ENCODE measurements at regions not wholly inside any gene's neighbourhood (a gene's known extent, or its start where the extent isn't known, plus 50 kb on each side); places are given as distances from the start of the nearest gene placed in this dataset.

GRCh38 chr2:16313235-16313975 lies 352.2 kb downstream of the CYRIA start:
- DNase-seq: no peak

- no peak for DNase-seq
Measured at GRCh38 chr2:16312771-16313170, 352.9 kb downstream of the CYRIA start.

DNA sequence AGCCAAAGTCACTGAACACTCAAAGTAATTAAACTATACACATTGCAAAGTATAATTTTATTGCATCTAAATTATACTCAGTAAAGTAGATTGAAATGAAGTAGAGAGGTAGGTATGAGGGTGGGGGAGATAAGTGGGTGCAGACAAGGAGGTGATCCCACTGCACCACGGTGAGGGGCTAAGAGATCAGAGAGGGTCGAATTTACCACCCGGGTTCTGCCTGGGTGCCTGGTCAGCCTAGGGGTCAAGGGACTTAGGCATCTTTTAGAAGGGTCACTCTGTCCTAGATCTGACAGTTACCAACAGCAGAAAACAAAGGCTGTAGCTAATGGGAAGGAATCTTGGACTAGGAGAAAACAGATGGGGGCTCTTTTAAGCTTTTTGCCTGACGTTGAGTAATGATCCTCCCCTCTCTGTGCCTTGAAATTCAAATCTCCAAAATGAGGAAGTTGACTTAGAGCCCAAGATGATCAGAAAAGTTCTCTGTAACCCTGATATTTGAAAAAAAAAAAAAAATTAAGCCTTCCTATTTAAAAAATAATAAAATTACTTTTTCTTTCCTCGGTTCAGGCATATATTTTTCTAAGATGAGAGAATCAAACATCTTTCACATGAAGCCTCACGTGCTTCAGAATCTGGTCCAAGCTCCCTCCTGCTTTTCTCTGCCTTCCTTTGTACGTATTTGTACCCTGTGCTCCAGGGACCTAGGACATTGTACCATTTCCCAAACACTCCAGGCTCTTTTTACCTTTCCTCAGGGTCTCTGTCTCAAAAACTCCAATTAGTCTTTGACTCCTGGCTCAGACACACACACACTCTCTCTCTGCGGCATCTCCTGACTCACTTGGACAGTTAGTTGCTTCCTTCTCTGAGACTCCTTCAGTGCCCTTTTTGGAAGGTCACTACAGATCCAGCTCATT lies 353.9 kb downstream of the CYRIA start:
- no peak for DNase-seq

GRCh38 chr2:16308816-16309215 lies 356.8 kb downstream of the CYRIA start:
- DNase-seq: no peak

GRCh38 chr2:16304876-16305590 lies 360.6 kb downstream of the CYRIA start:
- no peak for DNase-seq

DNA sequence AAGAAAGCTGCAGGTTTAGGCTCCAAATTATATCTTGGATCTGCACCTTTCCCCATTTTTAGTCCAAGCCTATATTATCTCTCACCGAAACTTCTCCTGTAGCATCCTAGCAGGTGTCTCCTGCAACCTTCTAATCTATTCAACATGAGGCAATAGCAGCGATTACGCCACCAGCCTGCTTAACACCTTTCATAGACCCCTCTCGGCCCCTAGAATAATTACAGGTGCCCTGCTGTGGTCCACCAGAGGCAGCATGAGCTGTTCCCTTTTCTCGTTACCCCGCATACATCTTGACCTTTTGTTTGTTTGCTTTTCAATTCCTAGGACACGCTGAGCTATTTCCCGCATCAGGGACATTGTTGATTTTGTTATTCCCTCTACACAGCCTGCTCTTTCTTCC lies 361.9 kb downstream of the CYRIA start:
- no peak for DNase-seq

- no peak for DNase-seq
Measured at GRCh38 chr2:16303273-16303577, 362.4 kb downstream of the CYRIA start.

DNA sequence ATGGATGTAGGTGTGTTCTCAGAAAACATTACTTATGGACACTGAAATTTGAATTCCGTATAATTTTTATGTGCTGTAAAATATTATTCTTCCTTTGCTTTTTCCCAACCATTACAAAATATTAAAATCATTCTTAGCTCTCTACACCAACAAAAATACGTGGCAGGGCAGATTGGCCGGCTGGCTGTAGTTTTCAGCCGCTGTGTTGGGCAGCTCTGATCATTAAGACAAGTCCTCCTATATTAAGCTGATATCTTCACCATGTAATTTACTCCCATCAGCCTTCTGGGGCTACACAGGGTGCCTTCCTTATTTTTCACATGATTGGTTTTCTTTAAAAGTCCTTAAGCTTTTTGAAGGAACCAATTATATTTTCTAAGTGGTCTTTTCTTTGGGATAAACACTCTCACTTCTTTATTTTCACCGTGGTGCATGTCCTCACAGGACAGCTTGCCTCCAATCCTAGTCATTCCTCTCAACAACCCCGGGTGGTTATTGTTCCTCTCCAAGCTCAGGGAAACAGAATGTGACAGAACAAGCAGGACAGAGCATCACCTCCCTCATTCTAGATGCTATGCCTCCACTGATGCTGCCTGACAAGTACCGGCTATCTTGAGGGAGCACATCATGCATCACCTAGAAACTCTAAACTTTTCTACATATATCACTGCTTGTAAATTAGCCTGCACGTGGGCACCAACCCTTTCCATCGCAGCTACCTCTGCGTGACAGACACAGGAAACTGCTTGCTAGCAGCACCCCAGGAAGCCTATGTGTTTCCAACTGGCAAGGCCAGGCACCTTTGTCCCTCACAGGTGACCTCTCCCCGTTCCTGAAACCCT lies 362.3 kb downstream of the MYCN start:
- DNase-seq: no peak

GRCh38 chr2:16301961-16302360 lies 361.6 kb downstream of the MYCN start:
- no peak for DNase-seq

DNA sequence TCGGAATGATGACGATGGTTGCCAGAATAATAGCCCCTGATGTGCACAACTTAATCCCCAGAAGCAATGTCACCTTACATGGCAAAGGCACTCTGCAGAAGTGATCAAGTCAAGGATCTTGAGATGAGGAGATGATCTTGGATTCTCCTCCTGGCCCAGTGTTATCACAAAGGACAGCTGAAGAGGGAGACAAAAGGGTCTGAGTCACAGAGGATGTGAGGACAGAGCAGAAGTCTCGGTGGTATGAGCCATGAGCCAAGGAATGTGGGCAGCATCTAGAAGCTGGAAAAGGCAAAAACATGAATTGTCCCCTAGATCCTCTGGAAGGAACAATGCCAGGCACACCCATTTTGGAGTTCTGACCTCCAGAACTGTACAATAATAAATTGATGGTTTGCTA lies 358.5 kb downstream of the MYCN start:
- no peak for DNase-seq

- DNase-seq: no peak
Measured at GRCh38 chr2:16296331-16297250, 356.2 kb downstream of the MYCN start.

DNA sequence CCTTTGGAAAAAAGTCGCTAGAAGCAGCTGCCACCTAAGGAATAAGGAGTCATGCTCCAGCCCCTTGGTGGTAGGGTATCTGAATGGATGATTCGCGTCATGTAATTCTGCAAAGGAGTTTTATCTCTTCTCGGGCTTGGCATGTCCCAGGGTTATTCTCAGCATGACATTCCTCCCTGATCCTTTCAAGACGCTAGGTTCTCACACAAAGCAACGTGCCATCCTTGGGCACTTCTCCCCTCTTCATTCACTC lies 355.6 kb downstream of the MYCN start:
- no peak for DNase-seq

DNA sequence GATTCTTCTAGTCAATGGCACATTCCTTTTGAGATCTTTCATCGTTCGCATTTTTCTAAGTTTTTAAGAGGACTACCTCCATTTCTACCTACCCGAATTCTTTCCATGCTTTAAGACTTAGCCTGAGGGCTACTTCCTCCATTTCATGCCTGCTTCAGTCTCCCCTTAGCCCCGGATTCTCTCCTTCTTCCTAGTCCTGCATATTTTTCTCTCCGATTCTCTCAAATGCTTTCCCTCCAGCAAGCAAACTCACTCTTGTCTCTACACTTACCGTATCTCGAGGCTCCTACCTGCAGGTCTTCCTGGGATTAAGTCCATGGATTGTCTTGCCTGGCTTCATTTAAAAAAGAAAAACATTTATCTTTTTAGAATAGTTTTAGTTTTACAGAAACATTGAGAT lies 354.4 kb downstream of the MYCN start:
- DNase-seq: no peak

DNA sequence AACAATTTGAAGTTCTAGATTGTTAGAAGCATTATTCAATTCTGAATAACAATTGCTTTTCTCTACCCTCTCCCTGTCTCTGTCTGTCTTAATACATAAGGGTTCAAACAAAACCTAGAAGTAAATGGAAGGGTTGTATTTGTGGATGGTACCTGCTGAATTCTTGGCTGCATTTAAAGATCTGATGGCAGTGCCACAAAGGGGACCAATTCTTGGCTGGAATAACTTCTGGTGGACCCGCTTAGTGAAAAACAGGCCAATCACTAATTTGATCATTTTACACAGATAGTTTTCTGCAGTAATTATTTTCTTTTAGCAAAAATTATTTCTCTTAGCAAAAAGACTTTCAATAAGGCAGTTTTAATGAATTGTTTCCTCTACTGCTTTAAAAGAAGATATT lies 353.5 kb downstream of the MYCN start:
- DNase-seq: no peak

DNA sequence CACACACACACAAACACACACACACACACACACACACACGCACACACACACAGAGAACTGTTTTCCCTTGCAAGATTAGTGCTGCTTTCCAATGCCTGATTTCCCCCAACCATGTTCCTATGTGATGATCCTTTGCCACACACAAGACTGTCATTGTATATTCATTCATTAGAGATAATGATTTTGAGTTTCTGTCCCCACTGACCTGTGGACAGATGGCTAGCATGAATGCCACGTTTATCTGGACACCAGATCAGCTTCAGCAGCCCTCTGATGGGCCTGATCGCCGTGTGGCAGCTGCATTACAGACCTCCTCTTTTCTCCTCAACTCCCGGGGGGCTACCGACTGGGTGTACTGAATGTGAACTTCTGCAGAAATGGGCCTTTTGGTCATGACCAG lies 353.0 kb downstream of the MYCN start:
- DNase-seq: no peak

GRCh38 chr2:16291731-16292550 lies 351.6 kb downstream of the MYCN start:
- no peak for DNase-seq

DNA sequence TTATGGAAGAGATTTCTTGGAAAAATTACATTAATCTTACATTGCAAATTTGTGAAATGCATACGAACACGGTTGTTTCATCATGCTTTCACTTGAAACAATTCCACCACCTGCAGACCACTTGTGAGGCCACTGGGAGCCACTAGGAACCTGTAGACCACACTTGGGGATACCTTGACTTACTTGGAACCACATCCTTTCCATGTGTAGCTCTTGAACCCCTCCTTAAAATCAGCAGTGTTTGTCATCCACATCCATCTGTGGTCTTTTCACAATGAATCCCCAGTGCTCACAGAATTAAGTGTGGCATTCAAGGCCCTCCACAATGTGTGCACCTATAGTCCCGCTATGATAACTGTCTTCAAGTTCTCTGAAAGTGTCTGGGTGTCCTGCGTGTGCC lies 350.9 kb downstream of the MYCN start:
- DNase-seq: no peak

- no peak for DNase-seq
Measured at GRCh38 chr2:16290311-16291020, 350.1 kb downstream of the MYCN start.

DNA sequence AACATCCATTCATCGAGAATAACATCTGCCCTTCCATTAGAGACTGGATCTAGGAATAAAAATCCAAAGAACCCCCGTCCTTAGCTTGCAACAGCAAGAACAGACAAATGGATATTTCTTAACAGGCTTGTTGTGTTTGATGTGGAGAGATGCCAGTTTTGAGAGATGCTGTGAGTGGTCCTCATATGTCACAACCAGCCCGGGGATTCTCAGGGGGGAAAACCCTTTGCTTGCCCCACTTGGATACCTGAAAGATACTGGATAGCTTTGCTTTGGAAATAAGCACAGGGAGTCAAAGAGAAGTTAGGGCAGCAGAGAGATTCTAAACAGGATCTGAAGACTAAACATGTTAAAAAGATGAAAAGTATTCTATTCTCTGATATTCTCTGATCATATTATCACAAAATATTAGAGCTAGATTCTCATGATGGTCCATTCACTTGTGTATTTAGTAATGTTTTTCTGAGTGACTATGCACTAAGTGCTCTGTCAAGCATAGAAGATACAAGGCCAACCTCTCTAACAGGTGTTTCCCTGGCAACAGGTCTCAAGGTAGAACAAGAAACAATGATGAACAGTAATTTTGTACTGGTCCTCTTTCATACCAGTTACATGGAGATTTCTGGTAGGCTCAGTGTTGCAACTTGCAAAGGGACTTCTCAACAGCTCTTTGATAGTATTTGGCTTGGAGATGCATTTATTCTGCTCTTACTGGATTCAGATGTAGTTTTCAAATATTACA lies 348.2 kb downstream of the MYCN start:
- DNase-seq: no peak

DNA sequence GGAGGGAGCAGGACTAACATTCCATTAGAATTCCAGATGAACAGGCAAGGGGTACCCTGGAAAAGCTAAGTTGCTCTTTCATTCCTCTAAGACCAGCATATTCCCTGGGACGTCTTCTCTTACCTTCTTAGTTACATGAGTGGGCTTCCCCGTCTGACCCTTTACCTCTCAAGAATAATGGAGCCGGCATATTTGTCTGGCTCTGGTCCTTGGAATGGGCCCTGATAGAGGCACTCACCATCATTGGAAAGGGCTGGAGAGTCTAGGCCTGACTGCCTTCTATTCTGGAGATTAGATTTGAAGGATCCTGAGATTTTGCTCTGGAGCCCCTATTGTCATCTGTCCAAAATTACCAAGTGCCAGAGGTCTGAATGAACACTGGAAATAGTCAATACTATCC lies 347.5 kb downstream of the MYCN start:
- no peak for DNase-seq
